HG03175 (cell line): ENCODE measurements at regions not wholly inside any gene's neighbourhood (a gene's known extent, or its start where the extent isn't known, plus 50 kb on each side); places are given as distances from the start of the nearest gene placed in this dataset.
"Not testable (repeated sequence)": the region's sequence is repeated elsewhere in the genome, so short reads cannot be mapped to it uniquely, and the experiment has no call there.

Experiments
- ATAC-seq: cut with Tn5 transposase; IDR thresholded peaks from one replicate; pipeline ENCODE4 v1.9.1; 2021; ENCODE audit warnings: mild to moderate bottlenecking, moderate library complexity; ENCODE audit not compliant: unreplicated experiment

DNA sequence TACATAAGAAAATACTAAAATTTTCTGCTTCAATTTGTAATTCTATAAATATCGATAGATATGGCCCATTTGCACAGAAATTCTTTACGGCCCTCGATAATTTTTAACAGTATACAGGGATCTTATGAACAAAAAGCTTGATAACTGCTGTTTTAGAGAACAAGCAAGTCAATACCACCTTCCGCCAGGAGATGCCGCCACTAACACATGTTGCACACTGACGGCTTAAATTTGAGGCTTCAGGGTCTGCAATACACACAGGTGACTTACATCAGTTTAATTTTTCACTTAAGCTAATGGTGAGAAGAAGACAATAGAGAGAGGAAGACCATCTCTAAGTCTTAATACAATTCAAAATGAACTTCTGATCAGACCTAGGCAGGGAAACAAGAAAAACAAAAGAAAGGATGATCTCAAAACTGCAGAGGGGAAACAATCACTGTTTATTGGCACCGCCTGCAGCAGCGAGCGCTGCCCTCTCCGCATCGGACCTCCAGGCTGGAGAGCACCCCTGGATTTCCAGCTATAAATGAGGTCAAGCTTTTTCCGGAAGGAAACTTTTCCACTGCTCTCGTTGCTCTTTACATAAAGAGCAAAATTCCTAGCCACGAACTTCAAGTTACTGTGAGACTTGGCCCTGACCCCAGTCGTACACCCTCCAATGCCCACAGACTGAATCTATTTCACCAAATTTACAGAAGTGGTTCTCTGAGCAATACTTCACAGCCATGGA lies 53.9 kb downstream of the OTOR start:
- peak; percentile 81 for ATAC-seq

DNA sequence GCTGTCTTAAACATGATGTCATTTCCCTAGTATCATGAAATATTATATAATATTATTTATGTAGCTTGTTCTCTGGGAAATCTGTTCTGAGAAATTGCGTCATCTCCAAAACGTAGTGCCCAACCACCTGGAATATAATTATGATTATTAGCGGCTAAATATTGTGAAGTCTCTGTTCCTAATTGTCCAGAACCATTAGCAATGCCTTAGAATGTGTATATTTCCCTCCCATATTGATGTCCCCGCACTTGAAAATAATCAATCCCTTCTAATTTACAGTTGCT lies 54.4 kb downstream of the OTOR start:
- no peak for ATAC-seq

DNA sequence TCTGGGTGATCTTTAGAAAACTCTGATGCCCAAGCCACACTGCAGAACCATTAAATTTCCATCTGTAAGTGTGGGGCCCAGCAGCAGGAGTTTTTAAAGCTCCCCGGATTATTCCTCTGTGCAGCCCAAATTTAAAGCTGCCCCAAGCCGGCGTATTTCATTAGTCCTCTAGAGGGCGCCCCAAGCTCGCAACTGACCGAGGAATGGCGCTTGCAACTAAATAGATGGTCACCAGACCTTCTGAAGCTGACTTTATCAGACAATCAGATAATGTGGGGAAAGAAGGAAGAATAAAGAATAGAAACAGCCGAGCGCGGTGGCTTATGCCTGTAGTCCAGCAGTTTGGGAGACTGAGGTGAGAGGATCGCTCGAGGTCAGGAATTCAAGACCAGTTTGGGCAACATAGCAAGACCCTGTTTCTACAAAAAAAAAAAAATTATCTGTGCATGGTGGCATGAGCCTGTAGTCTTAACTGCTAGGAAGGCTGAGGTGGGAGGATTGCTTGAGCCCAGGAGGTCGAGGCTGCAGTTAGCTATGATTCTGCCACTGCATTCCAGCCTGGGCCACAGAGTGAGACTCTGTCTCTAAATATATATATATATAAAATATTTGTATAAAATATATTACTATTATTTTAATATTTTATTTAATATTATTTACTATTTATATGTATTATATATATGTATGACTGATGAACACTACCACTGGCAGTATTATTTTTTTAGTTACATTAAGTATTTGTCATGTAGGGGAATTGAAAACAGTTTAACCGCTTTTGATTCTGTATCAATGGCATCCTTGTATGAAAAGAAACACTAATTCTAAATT lies 56.0 kb downstream of the OTOR start:
- peak; percentile 68 for ATAC-seq

DNA sequence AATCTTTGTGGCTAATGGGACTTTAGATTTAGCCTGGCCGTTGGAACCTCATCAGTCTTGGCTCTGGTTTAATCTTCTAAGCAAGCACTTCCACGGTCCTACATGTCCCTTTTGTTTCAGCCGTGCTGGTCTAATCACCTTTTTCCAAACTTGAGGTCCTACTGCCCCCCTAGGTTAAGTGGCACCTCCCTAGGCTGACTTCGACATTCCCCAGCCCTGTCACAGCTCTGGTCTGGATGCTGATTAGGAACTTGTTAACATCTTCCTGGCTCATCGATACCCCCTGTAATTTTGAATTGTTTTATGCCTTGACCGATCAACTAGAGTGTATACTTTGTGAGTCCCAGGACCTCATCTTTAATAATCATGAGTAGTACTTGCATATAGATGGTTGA lies 56.6 kb downstream of the OTOR start:
- ATAC-seq = no peak

DNA sequence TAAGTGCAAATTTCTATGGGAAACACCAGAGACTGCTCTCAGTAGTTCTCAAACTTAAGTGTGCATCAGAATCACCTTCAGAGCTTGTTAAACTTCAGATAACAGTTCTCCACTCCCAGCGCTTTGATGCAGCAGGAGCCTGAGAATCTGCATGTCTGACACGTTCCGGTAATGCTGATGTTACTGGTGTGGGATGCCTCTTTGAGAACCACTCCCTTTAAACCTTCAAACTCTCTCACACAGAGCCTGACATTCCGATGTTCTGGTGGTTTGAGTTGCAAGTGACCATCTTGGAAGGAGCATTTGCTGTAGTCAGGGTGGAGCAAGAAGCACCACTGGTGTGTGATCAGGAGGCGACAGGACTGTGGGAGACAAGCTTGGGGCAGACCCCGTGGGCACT lies 57.9 kb downstream of the OTOR start:
- ATAC-seq = no peak

DNA sequence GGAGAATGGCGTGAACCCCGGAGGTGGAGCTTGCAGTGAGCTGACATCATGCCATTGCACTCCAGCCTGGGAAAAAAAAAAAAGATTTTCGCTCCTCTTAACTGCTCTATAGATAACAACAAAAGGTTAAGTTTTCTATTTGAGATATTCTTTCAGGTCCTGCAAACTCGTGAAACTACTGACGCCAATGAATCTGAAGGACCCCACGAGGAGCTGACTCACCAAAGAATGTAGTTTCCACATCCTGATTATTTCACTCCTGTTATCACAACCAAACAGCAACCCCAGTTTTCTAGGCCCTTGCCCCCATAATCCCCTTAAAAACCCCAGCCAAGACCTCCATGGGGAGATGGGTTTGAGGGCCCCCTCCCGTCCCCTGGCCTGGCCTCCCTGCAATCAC lies 58.7 kb downstream of the OTOR start:
- ATAC-seq = no peak

DNA sequence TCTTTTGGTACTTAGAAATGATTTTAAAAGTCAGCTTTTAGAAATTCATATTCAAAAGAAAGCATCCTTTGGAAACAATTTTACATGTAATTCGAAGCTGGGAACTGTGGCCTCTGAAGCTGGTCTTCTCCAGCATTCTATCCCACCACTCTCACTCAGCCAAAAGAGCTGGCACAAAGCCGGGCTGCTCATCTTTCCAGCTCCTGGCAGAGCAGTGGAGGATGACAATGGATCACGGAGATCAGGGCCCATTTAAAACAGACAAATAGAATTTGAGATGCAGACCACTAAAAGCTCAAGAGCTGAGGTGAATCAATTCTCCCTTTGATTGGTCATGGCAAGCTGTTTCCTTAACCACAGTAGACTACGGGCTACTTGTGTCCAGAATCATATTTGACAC lies 60.6 kb downstream of the OTOR start:
- no peak for ATAC-seq

DNA sequence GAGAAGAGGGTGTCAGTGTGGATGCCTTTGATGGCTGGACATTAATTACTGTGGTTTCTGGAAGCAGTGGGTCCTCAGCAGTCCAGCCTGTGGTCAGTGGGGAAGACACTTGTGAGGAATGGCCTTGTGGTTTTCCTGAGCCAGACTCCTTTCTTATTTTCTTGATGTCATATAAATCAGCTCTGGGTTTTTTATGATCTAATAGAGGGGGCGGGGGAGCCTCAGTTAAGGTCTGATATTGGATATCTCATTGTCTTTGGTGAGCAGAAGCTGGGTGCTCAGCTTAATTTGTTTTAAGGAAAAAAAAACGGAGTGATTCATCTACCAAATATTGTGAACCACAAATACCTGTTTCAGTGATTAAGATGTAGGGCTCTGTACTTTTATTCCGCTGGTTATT lies 62.1 kb downstream of the OTOR start:
- ATAC-seq = no peak

DNA sequence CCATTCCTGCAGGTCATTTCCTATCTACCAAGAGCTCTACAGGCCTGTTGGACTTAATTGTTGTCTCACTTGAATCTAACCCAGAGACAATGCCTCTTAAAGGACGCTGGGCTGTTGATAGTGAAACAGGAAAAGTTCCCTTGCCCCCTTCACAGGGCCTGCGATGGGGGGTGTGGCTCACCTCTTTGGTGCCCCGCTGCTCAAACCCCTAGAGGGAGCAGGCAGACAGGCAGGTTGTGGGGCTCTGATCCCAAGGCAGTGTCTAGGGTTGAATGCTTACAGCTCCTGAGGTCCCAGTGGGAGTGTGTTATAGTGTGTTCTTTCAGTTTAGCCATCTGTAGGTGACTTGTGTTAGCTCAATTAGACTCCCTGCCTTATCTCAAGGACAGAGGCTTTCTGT lies 68.0 kb downstream of the OTOR start:
- no peak for ATAC-seq

DNA sequence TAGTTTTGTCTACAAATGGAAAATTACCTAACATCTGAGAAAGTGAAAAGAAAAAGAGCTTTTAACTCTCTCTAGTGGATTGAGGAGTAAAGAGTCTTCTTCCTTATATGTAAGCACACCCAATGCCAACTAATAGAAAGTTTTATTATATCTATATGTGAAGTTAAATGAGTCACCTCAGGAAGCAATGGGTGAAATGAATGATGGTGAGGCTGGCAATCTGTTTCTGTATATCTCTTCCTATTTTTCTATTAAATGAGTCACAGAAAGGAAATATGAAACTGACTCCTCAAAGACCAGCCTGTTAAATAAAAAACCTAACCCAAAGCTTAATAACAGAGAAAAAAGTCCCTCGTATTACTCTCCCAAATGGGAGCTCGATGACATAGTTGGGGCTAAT lies 71.3 kb downstream of the OTOR start:
- ATAC-seq = no peak

DNA sequence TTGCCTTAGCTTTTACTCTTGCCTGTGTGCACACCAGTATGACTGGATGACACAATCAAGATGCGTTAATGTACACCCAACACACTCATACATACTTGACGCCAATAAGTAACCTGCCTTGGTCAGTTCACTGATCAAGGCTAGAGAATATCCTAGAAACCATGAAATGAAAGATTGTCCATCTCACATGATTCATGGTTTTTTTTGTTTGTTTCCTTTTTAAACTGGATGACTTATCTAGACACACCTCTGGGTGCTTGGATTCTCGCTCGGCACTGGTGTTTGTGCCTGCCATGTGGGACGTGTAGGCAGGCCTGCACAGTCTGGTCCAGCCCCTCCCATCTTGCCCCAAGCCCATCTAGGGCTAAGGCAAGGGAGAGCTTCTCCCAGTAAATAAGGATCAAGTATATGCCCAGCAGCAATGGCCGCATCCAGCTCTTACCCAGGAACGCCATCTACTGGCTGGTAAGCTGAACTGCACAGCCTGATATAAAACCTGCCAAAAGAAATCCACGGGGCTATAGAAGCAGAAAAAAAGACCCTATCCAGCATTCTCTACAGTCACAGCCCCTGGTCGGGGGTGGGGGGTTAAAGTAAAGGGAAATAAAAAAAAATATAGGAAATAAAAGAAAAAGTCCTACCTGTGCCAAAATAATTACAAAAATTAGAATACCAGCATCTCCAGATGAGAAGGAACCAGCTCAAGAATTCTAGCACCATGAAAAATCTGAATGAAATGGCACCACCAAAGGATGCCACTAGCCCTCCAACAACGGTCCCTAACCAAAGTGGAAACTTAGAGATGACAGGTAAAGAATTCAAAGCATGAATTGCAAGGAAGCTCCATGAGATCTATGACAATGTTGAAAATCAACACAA lies 73.3 kb downstream of the OTOR start:
- peak; percentile 83 for ATAC-seq

DNA sequence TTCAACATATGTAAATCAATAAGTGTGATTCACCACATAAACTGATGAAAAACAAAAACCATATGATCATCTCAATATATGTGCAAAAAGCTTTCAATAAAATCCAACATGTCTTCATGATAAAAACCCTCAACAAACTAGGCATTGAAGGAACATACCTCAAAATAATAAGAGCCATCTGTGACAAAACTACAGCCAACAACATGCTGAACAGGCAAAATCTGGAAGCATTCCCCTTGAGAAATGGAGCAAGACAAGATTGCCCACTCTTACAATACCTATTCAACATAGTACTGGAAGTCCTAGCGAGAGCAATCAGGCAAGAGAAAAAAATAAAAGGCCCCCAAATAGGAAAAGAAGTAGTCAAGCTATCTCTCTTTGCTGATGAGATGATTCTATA lies 76.5 kb downstream of the OTOR start:
- ATAC-seq = no peak

DNA sequence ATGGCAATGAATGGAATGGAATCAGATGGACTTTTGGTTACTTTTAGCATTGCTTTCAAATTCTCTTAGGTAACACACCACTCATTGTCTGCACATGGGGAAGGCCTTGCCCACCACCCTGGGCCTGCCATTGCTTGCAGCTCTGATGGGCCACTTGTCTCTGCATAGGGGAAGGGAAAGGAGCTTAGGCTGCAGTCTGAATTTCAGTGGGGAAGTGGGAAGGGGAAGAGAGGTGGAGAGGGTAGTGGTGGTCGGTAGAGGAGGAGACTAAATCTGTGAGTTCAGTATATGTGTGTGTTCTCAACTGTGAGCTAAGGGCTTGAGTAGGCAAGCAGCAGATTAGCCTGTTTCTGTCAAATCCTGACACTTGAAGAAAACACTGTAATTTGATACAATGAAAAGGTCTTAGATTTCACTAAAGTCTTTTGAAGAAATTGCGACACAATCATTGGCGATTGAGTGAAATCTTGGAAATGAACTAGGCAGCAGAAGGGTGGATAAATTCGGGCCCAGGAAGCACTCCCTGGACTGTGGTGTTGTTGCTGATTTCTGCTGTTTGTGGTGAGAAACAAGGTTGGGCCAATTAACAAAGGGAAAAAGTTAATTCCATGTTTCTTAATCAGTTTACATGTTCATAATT lies 80.6 kb downstream of the OTOR start:
- no peak for ATAC-seq

DNA sequence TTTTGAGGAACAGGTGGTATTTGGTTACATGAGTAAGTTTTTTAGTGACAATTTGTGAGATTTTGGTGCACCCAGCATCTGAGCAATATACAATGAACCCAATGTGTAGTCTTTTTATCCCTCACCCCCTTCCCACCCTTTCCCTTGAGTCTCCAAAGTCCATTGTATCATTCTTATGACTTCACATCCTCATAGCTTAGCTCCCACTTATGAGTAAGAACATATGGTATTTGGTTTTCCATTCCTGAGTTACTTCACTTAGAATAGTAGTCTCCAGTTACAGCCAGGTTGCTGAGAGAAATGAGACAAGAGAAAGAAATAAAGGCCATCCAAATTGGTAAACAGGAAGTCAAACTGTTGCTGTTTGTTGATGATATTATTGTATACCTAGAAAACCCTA lies 87.5 kb downstream of the OTOR start:
- not testable (repeated sequence) for ATAC-seq

DNA sequence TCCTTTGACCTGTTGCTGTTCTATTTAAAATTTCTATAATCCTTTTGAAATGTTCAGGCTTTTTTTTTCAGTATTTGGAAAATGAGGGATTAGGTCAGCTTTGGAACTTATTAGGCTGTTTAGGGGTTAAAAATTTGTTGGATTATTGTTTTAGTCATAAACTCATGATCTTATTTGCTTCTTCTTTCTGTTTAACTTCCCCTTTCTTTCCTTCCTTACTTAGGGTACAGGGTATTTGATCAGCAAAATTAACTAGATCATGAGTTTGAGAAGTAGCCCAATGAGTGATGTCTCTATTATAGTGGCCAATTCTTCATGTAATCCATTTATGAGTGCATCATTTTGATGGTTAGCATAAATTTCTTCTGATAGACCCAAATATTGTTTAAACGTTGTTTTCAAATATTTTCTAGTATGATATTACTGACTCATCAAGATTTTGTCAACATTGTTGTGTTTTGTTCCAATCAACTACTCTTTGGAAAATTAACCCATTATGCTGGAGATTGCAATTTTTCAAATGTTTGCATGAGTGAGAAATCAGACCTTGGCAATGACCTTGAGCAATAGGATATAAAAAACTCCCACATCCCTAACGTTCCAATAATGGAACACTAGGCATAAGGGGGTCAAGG lies 94.4 kb downstream of the OTOR start:
- no peak for ATAC-seq

DNA sequence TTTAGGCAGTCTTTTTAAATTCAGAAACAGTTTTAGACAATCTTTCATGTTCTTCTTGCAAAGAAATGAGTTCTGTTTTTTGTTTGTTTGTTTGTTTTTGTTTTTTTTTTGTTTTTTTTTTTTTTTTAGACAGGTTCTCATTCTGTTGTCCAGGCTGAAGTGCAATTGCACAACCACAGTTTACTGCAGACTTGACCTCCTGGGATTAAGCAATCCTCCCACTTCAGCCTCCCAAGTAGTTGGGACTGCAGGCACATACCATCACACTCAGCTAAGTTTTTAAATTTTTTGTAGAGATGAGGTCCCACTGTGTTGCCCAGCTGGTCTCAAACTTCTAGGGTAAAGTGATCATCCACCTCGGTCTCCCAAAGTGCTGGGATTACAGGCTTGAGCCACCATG lies 96.2 kb downstream of the OTOR start:
- ATAC-seq = no peak

DNA sequence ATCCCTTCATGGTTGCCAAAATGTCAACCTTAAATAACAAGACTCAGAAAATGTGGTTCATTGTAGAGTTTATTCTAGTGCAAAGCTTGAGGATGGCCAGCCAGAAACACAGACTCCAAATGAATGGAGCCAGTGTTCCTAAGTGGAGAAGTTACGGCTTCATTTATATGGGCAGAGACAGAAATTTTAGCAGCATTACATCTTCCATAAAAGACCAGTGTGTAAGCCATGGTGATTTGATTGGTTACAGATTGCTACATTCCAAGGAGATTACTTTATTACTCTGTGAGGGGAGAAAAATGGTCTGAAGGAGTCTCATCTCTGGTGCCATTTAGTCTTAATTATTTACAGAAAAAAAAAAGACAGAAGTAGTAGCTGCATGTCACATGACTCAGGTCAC lies 97.8 kb downstream of the OTOR start:
- no peak for ATAC-seq

DNA sequence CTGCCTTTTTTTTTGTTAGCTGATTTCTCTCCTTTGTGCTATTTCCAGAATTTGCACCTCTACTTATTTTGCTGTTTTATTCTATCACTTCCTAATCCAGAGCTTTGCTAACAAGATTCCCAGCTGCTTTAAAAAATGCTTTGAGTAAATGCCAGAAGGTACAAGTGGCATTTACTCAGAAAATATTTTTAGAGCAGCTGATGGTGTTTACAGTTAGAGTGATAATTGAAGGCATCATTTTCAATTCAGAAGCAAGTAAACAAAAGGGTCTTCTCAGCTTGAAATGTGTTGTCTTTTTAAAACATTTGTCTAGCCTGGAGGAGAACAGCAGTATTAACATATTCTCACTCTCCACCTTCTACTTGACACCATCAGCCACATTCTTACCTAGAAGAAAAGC lies 99.9 kb downstream of the OTOR start:
- no peak for ATAC-seq

DNA sequence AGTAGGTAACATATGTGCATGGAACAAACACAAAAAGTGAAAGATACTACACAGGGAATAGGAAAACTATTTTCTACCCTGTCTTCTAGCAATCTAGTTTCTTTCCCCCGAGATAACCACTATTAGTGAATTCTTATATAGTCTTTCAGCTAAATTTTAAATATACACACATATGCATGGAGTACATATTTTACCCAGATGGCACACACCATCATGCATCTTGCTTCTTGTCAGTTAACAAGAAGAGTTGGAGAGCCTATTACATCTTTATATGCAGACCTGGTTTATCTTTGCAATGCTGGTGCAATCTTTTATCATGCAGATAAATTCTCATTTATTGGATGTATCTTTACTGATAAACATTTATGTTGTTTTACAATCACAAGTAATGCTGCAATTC lies 100.4 kb downstream of the OTOR start:
- no peak for ATAC-seq

DNA sequence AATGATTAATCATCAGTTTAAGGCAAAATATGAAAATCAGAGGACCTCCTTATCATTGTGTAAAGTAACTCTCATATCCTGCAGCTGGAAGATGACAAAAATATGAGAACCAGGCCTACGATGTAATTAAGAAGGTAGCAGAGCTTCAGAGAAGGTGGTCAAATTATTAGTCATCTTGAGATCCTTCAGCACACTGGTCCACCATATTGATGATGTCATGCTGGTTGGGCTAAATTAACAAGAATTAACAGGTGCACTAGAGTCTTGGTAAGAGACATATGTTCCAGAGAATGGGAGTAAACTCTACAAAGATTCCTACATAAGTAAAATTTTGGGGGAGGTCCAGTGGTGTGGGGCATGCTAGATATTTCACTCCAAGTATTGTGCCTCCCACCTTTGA lies 112.8 kb downstream of the OTOR start:
- ATAC-seq = no peak

DNA sequence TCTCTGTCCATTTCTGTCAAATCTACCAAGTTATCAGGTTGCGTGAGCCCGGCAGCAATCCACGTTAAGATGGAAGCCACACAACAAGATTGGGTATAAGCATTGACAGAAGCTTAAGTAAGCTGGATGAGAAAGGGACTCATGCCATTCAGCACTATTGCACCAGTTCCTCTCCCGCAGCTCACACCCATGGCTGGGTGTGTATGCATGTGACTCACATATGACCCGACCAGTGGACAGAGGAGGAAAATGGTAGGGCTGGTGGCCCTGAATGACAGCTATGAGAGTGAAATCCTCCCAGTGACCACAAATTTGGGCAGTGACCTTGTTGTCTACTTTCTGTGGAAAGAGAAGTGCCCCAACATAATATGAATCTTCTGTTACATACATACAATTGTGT lies 113.5 kb downstream of the OTOR start:
- no peak for ATAC-seq
